B cell (primary cell): ENCODE measurements at regions not wholly inside any gene's neighbourhood (a gene's known extent, or its start where the extent isn't known, plus 50 kb on each side); places are given as distances from the start of the nearest gene placed in this dataset.

Experiments used
- ATAC-seq: fragments of 200-7000 bp; cut with Tn5 transposase; one replicate; pipeline ENCODE4 v1.10.0; 2021; ENCODE audit warnings: low read depth, mild to moderate bottlenecking, moderate number of reproducible peaks, moderate library complexity
- CTCF ChIA-PET: fragments of 350-600 bp; sonication (Branson Sonifier 250); formaldehyde crosslinking; loops from one replicate; lab custom pipeline; 2021; ENCODE audit warnings: antibody characterized with exemption, inconsistent platforms; lab: Charles Lee
- POLR2A ChIA-PET: fragments of 350-600 bp; sonication (Branson Sonifier 250); formaldehyde crosslinking; loops from one replicate; lab custom pipeline; 2021; ENCODE audit warnings: antibody characterized with exemption; lab: Charles Lee
- DNase-seq: peaks from one replicate; pipeline ENCODE4 v3.0.0; 2013
- H2AFZ ChIP-seq: 2 replicates; pipeline ENCODE4 v1.6.1; 2012; ENCODE audit warnings: mild to moderate bottlenecking, low read depth, low read length; ENCODE audit not compliant: insufficient read depth, poor library complexity, severe bottlenecking
- H3K27ac ChIP-seq, 2 donors: 1 replicate in 1 of 2; 2 replicates in 1 of 2; pipeline ENCODE4 v1.5.1; 2012 to 2013; ENCODE audit warnings: low read length in 2 of 2, mild to moderate bottlenecking in 2 of 2, moderate library complexity in 1 of 2
- H3K27me3 ChIP-seq, 4 experiments: fragments of 200-600 bp in 1 of 4; sonication (generic) in 1 of 4; replicated peaks in 1 of 4; 1 replicate in 2 of 4; 2 replicates in 2 of 4; pipeline versions ENCODE4 v1.6.1 to v1.7.0; 2013 to 2016; ENCODE audit warnings: low read length in 3 of 4, mild to moderate bottlenecking in 2 of 4, mixed read lengths in 1 of 4, moderate library complexity in 1 of 4; ENCODE audit not compliant: insufficient read depth in 4 of 4, control insufficient read depth in 3 of 4; ENCODE audit errors: control extremely low read depth in 1 of 4
- H3K36me3 ChIP-seq, 2 experiments: replicated peaks in 1 of 2; 1 replicate in 1 of 2; 2 replicates in 1 of 2; pipeline versions ENCODE4 v1.6.1 to v1.7.1; 2013; ENCODE audit warnings: low read length in 1 of 2; ENCODE audit not compliant: insufficient read depth in 2 of 2, control insufficient read depth in 1 of 2; ENCODE audit errors: control extremely low read depth in 1 of 2, extremely low read depth in 1 of 2
- H3K4me1 ChIP-seq, 2 donors: fragments of 200-600 bp in 1 of 2; sonication (generic) in 1 of 2; 1 replicate in 1 of 2; 2 replicates in 1 of 2; pipeline versions ENCODE4 v1.5.1 to v1.6.1; 2013 to 2017; ENCODE audit warnings: low read length in 2 of 2; ENCODE audit not compliant: control insufficient read depth in 2 of 2, insufficient read depth in 2 of 2
- H3K4me2 ChIP-seq: replicated peaks from 2 replicates; pipeline ENCODE3; 2012; ENCODE audit warnings: mild to moderate bottlenecking, low read depth, low read length; ENCODE audit not compliant: poor library complexity, severe bottlenecking
- H3K4me3 ChIP-seq, 5 experiments: fragments of 200-600 bp in 1 of 5; sonication (generic) in 1 of 5; 1 replicate in 3 of 5; 2 replicates in 2 of 5; pipeline versions ENCODE4 v1.5.1 to v1.7.0; 2011 to 2016; ENCODE audit warnings: low read length in 4 of 5, mild to moderate bottlenecking in 4 of 5, low read depth in 2 of 5, control low read depth in 1 of 5, moderate library complexity in 1 of 5; ENCODE audit not compliant: insufficient read depth in 1 of 5; ENCODE audit errors: control extremely low read depth in 1 of 5, extremely low read depth in 1 of 5
- H3K79me2 ChIP-seq: fragments of 200-600 bp; sonication (generic); one replicate; pipeline ENCODE4 v1.6.0; 2016; ENCODE audit warnings: low read length; ENCODE audit not compliant: control insufficient read depth, insufficient read depth
- H3K9ac ChIP-seq: fragments of 200-600 bp; sonication (generic); 2 replicates; pipeline ENCODE4 v1.6.1; 2017; ENCODE audit warnings: mild to moderate bottlenecking, low read length, moderate library complexity
- H3K9me3 ChIP-seq, 3 donors: one replicate each; pipeline versions ENCODE4 v1.6.1 to v1.7.1; 2013; ENCODE audit warnings: low read length in 2 of 3; ENCODE audit not compliant: control insufficient read depth in 2 of 3, insufficient read depth in 1 of 3; ENCODE audit errors: control extremely low read depth in 1 of 3
- H4K20me1 ChIP-seq: 2 replicates; pipeline ENCODE4 v1.6.0; 2012; ENCODE audit warnings: mild to moderate bottlenecking, low read length; ENCODE audit not compliant: insufficient read depth, control insufficient read depth, poor library complexity, severe bottlenecking
- H3K27ac Mint-ChIP-seq: one replicate; pipeline ENCODE4 v1.8.0; 2021; ENCODE audit warnings: mixed read lengths
- H3K27me3 Mint-ChIP-seq: one replicate; pipeline ENCODE4 v1.8.0; 2021; ENCODE audit warnings: mixed read lengths
- H3K4me1 Mint-ChIP-seq: one replicate; pipeline ENCODE4 v1.8.0; 2021; ENCODE audit warnings: mixed read lengths
- H3K4me3 Mint-ChIP-seq: one replicate; pipeline ENCODE4 v1.8.0; 2021; ENCODE audit warnings: mixed read lengths
- H3K9me3 Mint-ChIP-seq: one replicate; pipeline ENCODE4 v1.8.0; 2022; ENCODE audit warnings: mixed read lengths; ENCODE audit not compliant: insufficient read depth
- EZH2 ChIP-seq: IDR thresholded peaks from 2 replicates; pipeline ENCODE4 v1.6.1; 2012; ENCODE audit warnings: borderline replicate concordance, low read depth, mild to moderate bottlenecking, moderate library complexity, low read length; ENCODE audit not compliant: insufficient read depth, poor library complexity, severe bottlenecking
- WGBS: methylation state at CpG from one replicate; pipeline ENCODE4 v1.1.5; 2013; ENCODE audit warnings: missing lambda C conversion rate; ENCODE audit not compliant: insufficient coverage; 5-methylcytosine and 5-hydroxymethylcytosine counted together
- intact Hi-C: fragments of 100-400 bp; cut with micrococcal nuclease; formaldehyde crosslinking; loops from one replicate; pipeline ENCODE4 v1.10.0; 2022
- TF ChIP-seq, protein P1 (sequence below): fragments of 200-600 bp; IDR thresholded peaks from one replicate; pipeline ENCODE4 v1.8.0; 2022; ENCODE audit warnings: antibody characterized with exemption, mild to moderate bottlenecking

DNA sequence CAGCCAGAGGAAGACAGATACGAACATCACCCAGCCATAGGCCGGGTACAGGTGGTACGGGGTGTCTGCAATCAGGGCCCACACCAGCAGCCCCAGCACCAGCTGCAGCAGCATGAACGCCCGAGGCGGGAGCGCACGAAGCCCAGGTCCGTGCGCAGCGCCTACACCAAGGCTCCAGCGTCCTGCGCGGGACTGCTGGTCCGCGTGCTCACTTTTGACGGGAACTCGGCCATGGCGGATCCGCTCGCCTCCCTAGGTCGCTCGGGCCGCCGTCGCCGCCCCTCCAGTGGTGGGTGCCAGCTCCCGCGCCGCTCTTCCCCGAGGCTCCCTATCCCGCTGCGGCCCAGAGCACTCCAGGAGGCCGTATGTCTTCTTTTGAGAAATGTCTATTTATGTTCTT, 181.2 kb upstream of the DIPK2B start:
- Histone ChIP-seq H3K27me3 (no peaks in the 10 kb centered on the region), H3K79me2 (no peaks in the 10 kb centered on the region), H4K20me1 (no peaks in the 10 kb centered on the region), H3K27ac (no peak overlapping the region), H3K9me3 (peaks cover 0 to 4% (median 0%) of the 10 kb centered on the region in 3 donors), H3K4me3 (no peak overlapping the region), H3K9ac (no peak overlapping the region), H3K4me2 (no peak overlapping the region), H2AFZ (no peak overlapping the region), H3K4me1 (no peaks in the 10 kb centered on the region), H3K36me3 (no peaks in the 10 kb centered on the region)
- no peak overlapping the region for H3K27ac Mint-ChIP-seq
- no peak for DNase-seq
- intact Hi-C loops, result no loop called here
- TF ChIP-seq EZH2, result no peak
- TF ChIP-seq, protein P1, sequence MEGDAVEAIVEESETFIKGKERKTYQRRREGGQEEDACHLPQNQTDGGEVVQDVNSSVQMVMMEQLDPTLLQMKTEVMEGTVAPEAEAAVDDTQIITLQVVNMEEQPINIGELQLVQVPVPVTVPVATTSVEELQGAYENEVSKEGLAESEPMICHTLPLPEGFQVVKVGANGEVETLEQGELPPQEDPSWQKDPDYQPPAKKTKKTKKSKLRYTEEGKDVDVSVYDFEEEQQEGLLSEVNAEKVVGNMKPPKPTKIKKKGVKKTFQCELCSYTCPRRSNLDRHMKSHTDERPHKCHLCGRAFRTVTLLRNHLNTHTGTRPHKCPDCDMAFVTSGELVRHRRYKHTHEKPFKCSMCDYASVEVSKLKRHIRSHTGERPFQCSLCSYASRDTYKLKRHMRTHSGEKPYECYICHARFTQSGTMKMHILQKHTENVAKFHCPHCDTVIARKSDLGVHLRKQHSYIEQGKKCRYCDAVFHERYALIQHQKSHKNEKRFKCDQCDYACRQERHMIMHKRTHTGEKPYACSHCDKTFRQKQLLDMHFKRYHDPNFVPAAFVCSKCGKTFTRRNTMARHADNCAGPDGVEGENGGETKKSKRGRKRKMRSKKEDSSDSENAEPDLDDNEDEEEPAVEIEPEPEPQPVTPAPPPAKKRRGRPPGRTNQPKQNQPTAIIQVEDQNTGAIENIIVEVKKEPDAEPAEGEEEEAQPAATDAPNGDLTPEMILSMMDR, result no peak
- H3K27me3 Mint-ChIP-seq, result no peaks in the 10 kb centered on the region
- H3K4me3 Mint-ChIP-seq, result no peak overlapping the region
- 96% methylated on average over 31 of the region's 34 CpGs for WGBS
- no peaks in the 10 kb centered on the region for H3K9me3 Mint-ChIP-seq
- ChIA-PET POLR2A (no interaction called here), CTCF (no interaction called here)
- no peaks in the 10 kb centered on the region for H3K4me1 Mint-ChIP-seq
- no peak for ATAC-seq

DNA sequence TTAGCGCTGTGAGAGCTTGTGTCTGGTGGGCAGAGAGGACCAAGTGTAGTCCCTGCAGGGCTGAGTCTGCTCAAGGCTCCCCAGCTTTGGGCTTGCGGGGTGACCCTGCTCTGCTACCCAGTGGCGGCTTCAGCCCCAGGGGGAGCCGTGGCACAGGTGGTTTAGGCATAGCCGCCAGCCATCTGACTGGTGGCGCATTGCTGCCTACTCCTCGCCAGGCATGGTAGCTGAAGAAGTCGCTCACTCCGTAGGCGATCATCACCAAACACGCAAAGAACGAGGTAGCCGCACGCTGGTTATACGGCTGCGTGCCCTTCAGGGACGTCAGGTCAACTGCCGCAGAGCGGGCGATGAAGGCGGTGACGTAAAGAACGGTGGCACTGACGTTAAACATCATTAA, 180.7 kb upstream of the DIPK2B start:
- Histone ChIP-seq H3K79me2 (no peaks in the 10 kb centered on the region), H3K4me3 (no peak overlapping the region), H2AFZ (no peak overlapping the region), H3K4me1 (no peaks in the 10 kb centered on the region), H3K36me3 (no peaks in the 10 kb centered on the region), H3K27me3 (no peaks in the 10 kb centered on the region), H3K4me2 (no peak overlapping the region), H4K20me1 (no peaks in the 10 kb centered on the region), H3K9me3 (peaks cover 0 to 4% (median 0%) of the 10 kb centered on the region in 3 donors), H3K9ac (no peak overlapping the region), H3K27ac (no peak overlapping the region)
- Mint-ChIP-seq H3K27me3 (no peaks in the 10 kb centered on the region), H3K27ac (no peak overlapping the region), H3K4me3 (no peak overlapping the region), H3K9me3 (no peaks in the 10 kb centered on the region), H3K4me1 (no peaks in the 10 kb centered on the region)
- 96% methylated on average over 13 of the region's 24 CpGs for WGBS
- no peak for ATAC-seq
- intact Hi-C loops, result no loop called here
- ChIA-PET CTCF (no interaction called here), POLR2A (no interaction called here)
- TF ChIP-seq, protein P1, result no peak
- TF ChIP-seq EZH2, result no peak
- DNase-seq, result no peak
